ENCODE measurements at regions not wholly inside any gene's neighbourhood (a gene's known extent, or its start where the extent isn't known, plus 50 kb on each side); places are given as distances from the start of the nearest gene placed in this dataset.

DNA sequence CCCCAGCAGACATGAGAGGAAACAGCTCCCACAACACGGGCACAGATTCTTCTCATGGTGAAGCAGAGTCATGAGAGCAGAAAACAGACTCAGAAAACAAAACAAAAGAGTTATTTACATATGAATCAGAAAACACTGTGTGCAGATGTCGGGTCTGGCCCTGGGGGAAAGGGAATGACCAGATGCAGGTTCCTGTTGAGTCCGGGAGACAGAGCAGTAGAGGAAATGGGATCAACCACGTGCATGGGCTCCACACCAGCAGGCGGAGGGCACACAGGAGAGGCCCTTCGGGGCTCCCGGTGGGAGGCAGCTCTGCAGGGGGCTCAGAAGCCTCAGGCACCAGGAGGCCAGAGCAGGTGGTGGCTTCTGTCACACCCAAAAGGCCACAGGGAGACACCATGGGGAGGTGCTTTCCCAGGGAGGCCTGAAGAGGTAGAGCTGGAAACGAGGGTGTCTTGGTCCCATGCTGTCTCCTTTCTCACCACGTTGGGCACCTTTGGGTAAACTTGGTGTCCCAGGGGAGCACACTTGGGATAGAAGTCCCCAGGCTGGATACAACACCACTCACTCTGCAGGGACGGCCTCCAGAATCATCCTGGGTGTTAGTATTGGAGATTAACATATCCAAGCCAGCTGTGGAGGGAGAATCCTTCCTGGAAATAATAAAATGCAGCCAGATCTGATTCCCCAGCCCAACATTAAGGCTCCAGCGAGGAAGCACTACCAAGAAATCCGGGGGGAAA, 764.7 kb downstream of the BRD1 start:
- no peak overlapping the region for H3K27ac Mint-ChIP-seq
- peaks cover 78% of the 10 kb centered on the region for H3K9me3 Mint-ChIP-seq
- H3K27me3 Mint-ChIP-seq (ENCODE audit: insufficient read depth) = no peaks in the 10 kb centered on the region; the same call in none of the 2 replicates
- no peak overlapping the region for H3K4me3 Mint-ChIP-seq
- peaks cover 6% of the 10 kb centered on the region; the same call in 1 of the 2 replicates for H3K36me3 Mint-ChIP-seq (ENCODE audit: low read depth)
- no peak for DNase-seq
- H3K4me1 Mint-ChIP-seq (ENCODE audit: low read depth) = no peaks in the 10 kb centered on the region
- TF ChIP-seq, protein P1, sequence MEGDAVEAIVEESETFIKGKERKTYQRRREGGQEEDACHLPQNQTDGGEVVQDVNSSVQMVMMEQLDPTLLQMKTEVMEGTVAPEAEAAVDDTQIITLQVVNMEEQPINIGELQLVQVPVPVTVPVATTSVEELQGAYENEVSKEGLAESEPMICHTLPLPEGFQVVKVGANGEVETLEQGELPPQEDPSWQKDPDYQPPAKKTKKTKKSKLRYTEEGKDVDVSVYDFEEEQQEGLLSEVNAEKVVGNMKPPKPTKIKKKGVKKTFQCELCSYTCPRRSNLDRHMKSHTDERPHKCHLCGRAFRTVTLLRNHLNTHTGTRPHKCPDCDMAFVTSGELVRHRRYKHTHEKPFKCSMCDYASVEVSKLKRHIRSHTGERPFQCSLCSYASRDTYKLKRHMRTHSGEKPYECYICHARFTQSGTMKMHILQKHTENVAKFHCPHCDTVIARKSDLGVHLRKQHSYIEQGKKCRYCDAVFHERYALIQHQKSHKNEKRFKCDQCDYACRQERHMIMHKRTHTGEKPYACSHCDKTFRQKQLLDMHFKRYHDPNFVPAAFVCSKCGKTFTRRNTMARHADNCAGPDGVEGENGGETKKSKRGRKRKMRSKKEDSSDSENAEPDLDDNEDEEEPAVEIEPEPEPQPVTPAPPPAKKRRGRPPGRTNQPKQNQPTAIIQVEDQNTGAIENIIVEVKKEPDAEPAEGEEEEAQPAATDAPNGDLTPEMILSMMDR (IDR thresholded peaks at IDR 0.05) = no peak

DNA sequence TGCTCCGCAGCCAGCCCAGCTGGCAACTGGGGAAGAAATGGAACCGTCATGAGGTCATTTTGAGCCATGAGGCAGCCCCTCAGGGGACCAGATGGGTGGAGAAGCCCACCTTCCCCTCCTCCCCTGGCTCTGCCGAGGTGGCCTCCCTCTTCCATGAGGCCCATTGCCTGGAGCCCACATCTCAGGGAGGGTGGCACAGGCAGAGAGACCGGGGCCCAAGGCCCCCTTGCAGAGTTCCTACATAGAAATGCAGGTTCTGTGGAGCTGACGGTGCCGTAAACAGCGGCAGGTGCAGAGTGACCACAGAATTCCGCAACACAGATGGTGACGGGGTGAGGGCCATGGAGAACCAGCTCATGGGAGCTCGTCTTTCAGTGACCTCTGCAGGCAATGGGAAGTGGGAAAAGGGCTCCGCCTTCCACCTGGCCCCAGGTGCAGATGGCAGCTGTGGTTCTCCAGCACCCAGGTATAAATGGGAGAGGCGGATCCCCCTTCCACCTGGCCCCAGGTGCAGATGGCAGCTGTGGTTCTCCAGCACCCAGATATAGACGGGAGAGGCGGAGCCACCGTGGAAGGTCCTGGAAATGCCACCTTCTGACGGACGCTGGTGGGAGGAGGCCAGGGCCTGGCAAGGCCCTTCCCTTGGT, 765.4 kb downstream of the BRD1 start:
- TF ChIP-seq, protein P1 (IDR thresholded peaks at IDR 0.05) = no peak
- Mint-ChIP-seq H3K36me3 (ENCODE audit: low read depth) (peaks cover 6% of the 10 kb centered on the region; the same call in 1 of the 2 replicates), H3K27me3 (ENCODE audit: insufficient read depth) (no peaks in the 10 kb centered on the region; the same call in none of the 2 replicates), H3K27ac (no peak overlapping the region), H3K4me3 (no peak overlapping the region), H3K9me3 (peaks cover 78% of the 10 kb centered on the region), H3K4me1 (ENCODE audit: low read depth) (no peaks in the 10 kb centered on the region)
- DNase-seq = no peak

DNA sequence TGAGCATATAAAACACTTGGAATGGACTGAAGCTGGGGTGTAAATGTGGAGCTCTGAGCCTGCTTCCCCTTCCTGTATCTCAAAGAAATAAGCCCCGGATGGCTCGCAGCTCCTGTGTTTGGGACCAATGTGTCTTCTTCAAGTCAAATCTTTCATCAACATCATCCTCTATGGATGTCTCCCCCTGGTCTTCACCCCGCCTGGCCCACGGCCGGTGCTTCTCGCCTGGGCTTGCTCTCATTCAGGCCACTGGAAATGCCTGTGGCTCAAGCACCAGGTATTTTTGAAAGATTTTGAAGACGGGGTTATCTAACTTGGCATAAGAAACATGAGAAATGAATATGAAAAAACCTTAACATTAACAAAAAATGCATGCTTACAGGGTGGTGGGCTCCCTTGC, 769.8 kb downstream of the BRD1 start:
- no peaks in the 10 kb centered on the region for H3K4me1 Mint-ChIP-seq (ENCODE audit: low read depth)
- H3K9me3 Mint-ChIP-seq = peaks cover 79% of the 10 kb centered on the region
- TF ChIP-seq, protein P1 (IDR thresholded peaks at IDR 0.05) = no peak
- H3K4me3 Mint-ChIP-seq = no peak overlapping the region
- peaks cover 6% of the 10 kb centered on the region; the same call in 1 of the 2 replicates for H3K36me3 Mint-ChIP-seq (ENCODE audit: low read depth)
- H3K27ac Mint-ChIP-seq = no peak overlapping the region
- H3K27me3 Mint-ChIP-seq (ENCODE audit: insufficient read depth) = no peaks in the 10 kb centered on the region; the same call in none of the 2 replicates
- no peak for DNase-seq

DNA sequence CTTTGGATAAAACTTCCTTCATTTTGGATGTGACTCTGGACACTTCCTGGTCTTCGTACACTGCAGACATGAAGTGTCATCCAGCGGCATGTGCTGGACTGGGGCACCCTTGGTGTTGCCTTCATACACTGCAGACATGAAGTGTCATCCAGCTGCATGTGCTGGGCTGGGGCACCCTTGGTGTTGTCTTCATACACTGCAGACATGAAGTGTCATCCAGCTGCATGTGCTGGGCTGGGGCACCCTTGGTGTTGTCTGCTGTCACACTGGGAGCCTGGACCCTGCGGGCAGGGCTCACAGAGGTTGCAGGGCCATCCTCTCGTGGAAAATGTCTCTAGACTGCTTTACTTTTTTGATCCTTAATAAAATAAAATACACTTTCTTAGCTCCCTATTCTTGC, 771.4 kb downstream of the BRD1 start:
- H3K9me3 Mint-ChIP-seq = peaks cover 87% of the 10 kb centered on the region
- H3K36me3 Mint-ChIP-seq (ENCODE audit: low read depth) = peaks cover 6% of the 10 kb centered on the region; the same call in 1 of the 2 replicates
- H3K27me3 Mint-ChIP-seq (ENCODE audit: insufficient read depth) = no peaks in the 10 kb centered on the region; the same call in 1 of the 2 replicates
- no peak overlapping the region for H3K4me3 Mint-ChIP-seq
- TF ChIP-seq, protein P1 (IDR thresholded peaks at IDR 0.05) = no peak
- DNase-seq = no peak
- no peaks in the 10 kb centered on the region for H3K4me1 Mint-ChIP-seq (ENCODE audit: low read depth)
- no peak overlapping the region for H3K27ac Mint-ChIP-seq

DNA sequence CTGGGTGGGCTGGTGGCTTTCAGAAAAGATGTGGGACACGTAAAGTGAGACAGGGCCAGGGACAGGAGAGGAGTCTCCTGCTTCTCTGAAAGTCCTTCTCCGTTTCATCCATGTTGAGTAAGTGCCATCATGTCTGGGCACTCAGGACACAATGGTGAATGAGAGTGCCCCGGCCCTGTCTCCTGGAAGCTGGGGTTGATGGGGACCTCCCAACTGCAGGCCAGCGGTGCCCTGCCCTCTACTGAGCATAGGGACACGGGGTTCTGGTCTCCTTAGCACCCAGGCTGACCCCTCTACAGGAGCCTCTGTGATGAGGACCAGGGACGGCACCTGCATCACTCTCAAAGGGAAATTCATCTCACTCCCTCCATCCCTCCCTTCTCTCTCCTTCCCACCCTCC, 772.3 kb downstream of the BRD1 start:
- peaks cover 87% of the 10 kb centered on the region for H3K9me3 Mint-ChIP-seq
- no peak for DNase-seq
- H3K27me3 Mint-ChIP-seq (ENCODE audit: insufficient read depth) = no peaks in the 10 kb centered on the region; the same call in 1 of the 2 replicates
- H3K4me1 Mint-ChIP-seq (ENCODE audit: low read depth) = no peaks in the 10 kb centered on the region
- H3K27ac Mint-ChIP-seq = no peak overlapping the region
- TF ChIP-seq, protein P1 (IDR thresholded peaks at IDR 0.05) = no peak
- H3K36me3 Mint-ChIP-seq (ENCODE audit: low read depth) = peaks cover 10% of the 10 kb centered on the region; the same call in 1 of the 2 replicates
- no peak overlapping the region for H3K4me3 Mint-ChIP-seq
